22Rv1 (cell line): ENCODE measurements at regions not wholly inside any gene's neighbourhood (a gene's known extent, or its start where the extent isn't known, plus 50 kb on each side); places are given as distances from the start of the nearest gene placed in this dataset.

Experiments
- CTCF ChIP-seq: fragments of 450-650 bp; IDR thresholded peaks from 2 replicates; pipeline ENCODE4 v1.5.1; 2017; ENCODE audit warnings: mild to moderate bottlenecking
- ZFX ChIP-seq: fragments of 450-650 bp; IDR thresholded peaks from 2 replicates; pipeline ENCODE4 v1.6.1; 2017; ENCODE audit warnings: antibody characterized with exemption, borderline replicate concordance

GRCh38 chr10:76736815-76737618, 900.6 kb downstream of the KCNMA1 start:
- TF ChIP-seq CTCF (no peak), ZFX (no peak)
